GM12864 (cell line): ENCODE measurements at regions not wholly inside any gene's neighbourhood (a gene's known extent, or its start where the extent isn't known, plus 50 kb on each side); places are given as distances from the start of the nearest gene placed in this dataset.
"Not testable (repeated sequence)": the region's sequence is repeated elsewhere in the genome, so short reads cannot be mapped to it uniquely, and the experiment has no call there.

Experiments
- DNase-seq: peaks from one replicate; pipeline ENCODE4 v3.0.0-alpha.2; 2011; ENCODE audit warnings: low read depth
- H3K4me3 ChIP-seq: 2 replicates; pipeline ENCODE4 v1.5.1; 2011; ENCODE audit warnings: mild to moderate bottlenecking, low read depth, low read length, control low read depth
- CTCF ChIP-seq: IDR thresholded peaks from 2 replicates; pipeline ENCODE4 v1.5.1; 2011; ENCODE audit warnings: low read depth, mild to moderate bottlenecking, moderate library complexity, low read length, control low read depth, inconsistent platforms; ENCODE audit errors: missing control alignments

- no peak overlapping the region for H3K4me3 ChIP-seq
- TF ChIP-seq CTCF, result no peak
- DNase-seq, result no peak
Measured at GRCh38 chr5:103394676-103395075, 136.1 kb downstream of the MACIR start.

- TF ChIP-seq CTCF, result no peak
- no peak overlapping the region for H3K4me3 ChIP-seq
- DNase-seq, result no peak
Measured at GRCh38 chr5:103393101-103393754, 134.7 kb downstream of the MACIR start.

GRCh38 chr5:103391659-103392058, 133.1 kb downstream of the MACIR start:
- DNase-seq, result no peak
- no peak for TF ChIP-seq CTCF
- H3K4me3 ChIP-seq, result no peak overlapping the region

- DNase-seq, result no peak
- TF ChIP-seq CTCF, result no peak
Measured at GRCh38 chr5:103389846-103390245, 131.3 kb downstream of the MACIR start.

GRCh38 chr5:103389357-103389756, 130.8 kb downstream of the MACIR start:
- H3K4me3 ChIP-seq, result no peak overlapping the region
- no peak for TF ChIP-seq CTCF
- no peak for DNase-seq

More at GRCh38 chr5:103389846-103390245, 131.3 kb downstream of the MACIR start:
- no peak overlapping the region for H3K4me3 ChIP-seq

- no peak for TF ChIP-seq CTCF
- no peak for DNase-seq
Measured at GRCh38 chr5:103385722-103386121, 127.2 kb downstream of the MACIR start.

GRCh38 chr5:103377638-103378037, 119.1 kb downstream of the MACIR start:
- not testable (repeated sequence) for H3K4me3 ChIP-seq, DNase-seq

More at GRCh38 chr5:103385722-103386121, 127.2 kb downstream of the MACIR start:
- no peak overlapping the region for H3K4me3 ChIP-seq
